ENCODE measurements at regions not wholly inside any gene's neighbourhood (a gene's known extent, or its start where the extent isn't known, plus 50 kb on each side); places are given as distances from the start of the nearest gene placed in this dataset.

GRCh38 chr4:181597766-181598165 lies 645.4 kb upstream of the TENM3 start:
- intact Hi-C loops (cut with micrococcal nuclease; ENCODE audit: unreplicated experiment), result no loop called here
- Histone ChIP-seq H3K4me3 (ENCODE audit: low read depth, low read length, poor library complexity, severe bottlenecking) (no peak overlapping the region), H3K27me3 (replicated peaks; ENCODE audit: insufficient read depth, low read depth, low read length, poor library complexity) (peaks cover 19% of the 10 kb centered on the region), H3K27ac (ENCODE audit: low read depth, low read length, poor library complexity, severe bottlenecking) (no peak overlapping the region), H3K4me1 (ENCODE audit: insufficient read depth, low read length, poor library complexity, severe bottlenecking) (no peaks in the 10 kb centered on the region), H3K9me3 (ENCODE audit: low read depth, low read length, poor library complexity, severe bottlenecking) (no peaks in the 10 kb centered on the region), H3K36me3 (ENCODE audit: insufficient read depth, low read length, poor library complexity, severe bottlenecking) (no peaks in the 10 kb centered on the region)
- no TSS peak for BruUV-seq (replicated peaks)
- DNase-seq (ENCODE audit: low spot score), result no peak
- ChIA-PET POLR2A (ENCODE audit: low non-redundant PET) (no interaction called here), CTCF (no interaction called here)
- TF ChIP-seq CTCF (conservative IDR thresholded peaks at IDR 0.05; ENCODE audit: low read depth, low read length), result no peak
- no peak for TF ChIP-seq EZH2 (IDR thresholded peaks at IDR 0.05; ENCODE audit: borderline replicate concordance, low read depth, low read length, poor library complexity, severe bottlenecking)

DNA sequence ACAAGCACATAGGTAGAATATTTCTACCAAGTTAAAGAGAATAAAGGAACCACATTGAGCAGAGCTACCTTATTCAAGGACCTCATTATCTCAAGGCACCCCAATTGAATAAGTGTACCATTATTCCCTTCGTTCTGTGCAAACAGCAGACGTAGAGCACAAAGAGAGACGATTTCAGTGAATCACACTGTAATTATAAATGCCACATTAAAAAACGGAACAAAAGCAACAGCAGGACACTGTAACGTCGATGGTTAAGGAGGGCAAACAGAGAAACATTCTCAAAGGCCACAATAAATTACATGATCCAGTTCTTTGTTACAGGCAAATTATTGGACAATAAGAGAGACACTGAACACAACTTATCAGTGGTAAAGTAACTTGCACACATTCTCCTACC lies 644.1 kb upstream of the TENM3 start:
- ChIA-PET CTCF (no interaction called here), POLR2A (ENCODE audit: low non-redundant PET) (no interaction called here)
- BruUV-seq (replicated peaks), result no TSS peak
- intact Hi-C loops (cut with micrococcal nuclease; ENCODE audit: unreplicated experiment), result no loop called here
- Histone ChIP-seq H3K4me1 (ENCODE audit: insufficient read depth, low read length, poor library complexity, severe bottlenecking) (no peaks in the 10 kb centered on the region), H3K27me3 (replicated peaks; ENCODE audit: insufficient read depth, low read depth, low read length, poor library complexity) (peaks cover 22% of the 10 kb centered on the region), H3K27ac (ENCODE audit: low read depth, low read length, poor library complexity, severe bottlenecking) (no peak overlapping the region), H3K36me3 (ENCODE audit: insufficient read depth, low read length, poor library complexity, severe bottlenecking) (no peaks in the 10 kb centered on the region), H3K9me3 (ENCODE audit: low read depth, low read length, poor library complexity, severe bottlenecking) (no peaks in the 10 kb centered on the region), H3K4me3 (ENCODE audit: low read depth, low read length, poor library complexity, severe bottlenecking) (no peak overlapping the region)
- DNase-seq (ENCODE audit: low spot score), result no peak
- TF ChIP-seq EZH2 (IDR thresholded peaks at IDR 0.05; ENCODE audit: borderline replicate concordance, low read depth, low read length, poor library complexity, severe bottlenecking) (no peak), CTCF (conservative IDR thresholded peaks at IDR 0.05; ENCODE audit: low read depth, low read length) (no peak)

GRCh38 chr4:181601103-181601502 lies 642.1 kb upstream of the TENM3 start:
- Histone ChIP-seq H3K27me3 (replicated peaks; ENCODE audit: insufficient read depth, low read depth, low read length, poor library complexity) (peaks cover 27% of the 10 kb centered on the region), H3K9me3 (ENCODE audit: low read depth, low read length, poor library complexity, severe bottlenecking) (no peaks in the 10 kb centered on the region), H3K27ac (ENCODE audit: low read depth, low read length, poor library complexity, severe bottlenecking) (no peak overlapping the region), H3K4me3 (ENCODE audit: low read depth, low read length, poor library complexity, severe bottlenecking) (no peak overlapping the region), H3K36me3 (ENCODE audit: insufficient read depth, low read length, poor library complexity, severe bottlenecking) (no peaks in the 10 kb centered on the region), H3K4me1 (ENCODE audit: insufficient read depth, low read length, poor library complexity, severe bottlenecking) (no peaks in the 10 kb centered on the region)
- DNase-seq (ENCODE audit: low spot score), result no peak
- POLR2A ChIA-PET (ENCODE audit: low non-redundant PET), result interaction anchor here (0.6 kb wide), 2 partner anchors 89 to 1175 kb away, joined by 3 read pairs; no protein-coding TSS in a partner anchor
- no TSS peak for BruUV-seq (replicated peaks)
- no peak for TF ChIP-seq CTCF (conservative IDR thresholded peaks at IDR 0.05; ENCODE audit: low read depth, low read length)
- no peak for TF ChIP-seq EZH2 (IDR thresholded peaks at IDR 0.05; ENCODE audit: borderline replicate concordance, low read depth, low read length, poor library complexity, severe bottlenecking)
- intact Hi-C loops (cut with micrococcal nuclease; ENCODE audit: unreplicated experiment), result no loop called here
- CTCF ChIA-PET, result no interaction called here
